Endothelial cell of umbilical vein (primary cell): ENCODE measurements at regions not wholly inside any gene's neighbourhood (a gene's known extent, or its start where the extent isn't known, plus 50 kb on each side); places are given as distances from the start of the nearest gene placed in this dataset.

Experiments
- BruUV-seq: library from RNA; stranded (reverse); fragments of 400-500 nt; replicated peaks from 2 replicates; lab custom pipeline; 2021; lab: Mats Ljungman, UMichigan
- CTCF ChIA-PET: fragments of 300-600, 350-600 bp; sonication (Branson Sonifier 250); formaldehyde crosslinking; loops from one replicate; lab custom pipeline; 2021; ENCODE audit warnings: antibody characterized with exemption, inconsistent platforms; lab: Charles Lee
- POLR2A ChIA-PET: fragments of 300-600, 350-600 bp; sonication (Branson Sonifier 250); formaldehyde crosslinking; loops from one replicate; lab custom pipeline; 2021; ENCODE audit warnings: antibody characterized with exemption, inconsistent platforms; lab: Charles Lee
- DNase-seq: peaks from one replicate; pipeline ENCODE4 v3.0.0-alpha.2; 2011; ENCODE audit warnings: low read depth, low spot score
- FAIRE-seq: peaks from 2 replicates; lab custom pipeline; 2011; peaks lifted over from hg19 to GRCh38; lab: Jason Lieb, UNC
- H2AFZ ChIP-seq: 2 replicates; pipeline ENCODE4 v1.6.0; 2012; ENCODE audit warnings: low read depth, low read length, control low read depth, inconsistent platforms
- H3K27ac ChIP-seq: 2 replicates; pipeline ENCODE4 v1.5.1; 2011; ENCODE audit warnings: low read depth, mild to moderate bottlenecking, control low read depth, low read length, moderate library complexity; ENCODE audit not compliant: insufficient read depth
- H3K27me3 ChIP-seq, 2 experiments: 2 replicates each; pipeline versions ENCODE4 v1.6.0 to v1.6.1; 2011; ENCODE audit warnings: low read length in 2 of 2, mixed read lengths in 1 of 2; ENCODE audit not compliant: control insufficient read depth in 2 of 2, insufficient read depth in 2 of 2
- H3K36me3 ChIP-seq, 2 experiments: 2 replicates in 1 of 2; 3 replicates in 1 of 2; pipeline ENCODE4 v1.5.1; 2011; ENCODE audit warnings: low read length in 2 of 2, mild to moderate bottlenecking in 1 of 2, moderate library complexity in 1 of 2; ENCODE audit not compliant: control insufficient read depth in 2 of 2, insufficient read depth in 2 of 2; ENCODE audit errors: extremely low read depth in 1 of 2
- H3K4me1 ChIP-seq: 3 replicates; pipeline ENCODE4 v1.5.1; 2011; ENCODE audit warnings: mild to moderate bottlenecking, low read length; ENCODE audit not compliant: control insufficient read depth, insufficient read depth; ENCODE audit errors: extremely low read depth
- H3K4me2 ChIP-seq: 2 replicates; pipeline ENCODE4 v1.6.1; 2011; ENCODE audit warnings: low read length, control low read depth, mixed read lengths; ENCODE audit not compliant: insufficient read depth
- H3K4me3 ChIP-seq, 3 experiments: fragments of 200-600 bp in 1 of 3; sonication (generic), shearing (Covaris generic) in 1 of 3; replicated peaks in 1 of 3; 2 replicates each; pipeline ENCODE4 v1.5.1; 2011 to 2016; ENCODE audit warnings: control low read depth in 3 of 3, low read length in 3 of 3, mild to moderate bottlenecking in 2 of 3, inconsistent platforms in 1 of 3, low read depth in 1 of 3, moderate library complexity in 1 of 3; ENCODE audit not compliant: insufficient read depth in 1 of 3
- H3K79me2 ChIP-seq: 2 replicates; pipeline ENCODE4 v1.6.0; 2012; ENCODE audit warnings: low read length, inconsistent platforms; ENCODE audit not compliant: control insufficient read depth, insufficient read depth
- H3K9ac ChIP-seq: replicated peaks from 2 replicates; pipeline ENCODE3; 2011; ENCODE audit warnings: low read length, control low read depth; ENCODE audit not compliant: insufficient read depth; ENCODE audit errors: extremely low read depth
- H3K9me1 ChIP-seq: replicated peaks from 3 replicates; pipeline ENCODE4 v1.6.0; 2011; ENCODE audit warnings: mild to moderate bottlenecking, low read length; ENCODE audit not compliant: control insufficient read depth, insufficient read depth; ENCODE audit errors: extremely low read depth
- H3K9me3 ChIP-seq: replicated peaks from 2 replicates; pipeline ENCODE4 v1.5.1; 2012; ENCODE audit warnings: low read length, inconsistent platforms; ENCODE audit not compliant: control insufficient read depth, insufficient read depth
- H4K20me1 ChIP-seq: replicated peaks from 2 replicates; pipeline ENCODE3; 2011; ENCODE audit warnings: mild to moderate bottlenecking, low read length; ENCODE audit not compliant: control insufficient read depth, insufficient read depth; ENCODE audit errors: extremely low read depth
- CTCF ChIP-seq, 2 donors: IDR thresholded peaks; 1 replicate in 1 of 2; 2 replicates in 1 of 2; pipeline ENCODE4 v1.5.1; 2011; ENCODE audit warnings: low read length in 2 of 2, mild to moderate bottlenecking in 2 of 2, moderate library complexity in 2 of 2, control low read depth in 1 of 2, inconsistent platforms in 1 of 2, low read depth in 1 of 2; ENCODE audit not compliant: insufficient read depth in 1 of 2; ENCODE audit errors: extremely low read depth in 1 of 2
- EZH2 ChIP-seq: IDR thresholded peaks from 2 replicates; pipeline ENCODE4 v1.6.1; 2012; ENCODE audit warnings: borderline replicate concordance, low read depth, mild to moderate bottlenecking, moderate library complexity, low read length, inconsistent platforms; ENCODE audit not compliant: severe bottlenecking
- FOS ChIP-seq: IDR thresholded peaks from 2 replicates; pipeline ENCODE4 v1.6.1; 2011; ENCODE audit warnings: mild to moderate bottlenecking, low read length, moderate library complexity, borderline replicate concordance; ENCODE audit not compliant: insufficient read depth
- GATA2 ChIP-seq: IDR thresholded peaks from 2 replicates; pipeline ENCODE4 v1.7.0; 2011; ENCODE audit warnings: low read depth, mild to moderate bottlenecking, moderate library complexity, mixed read lengths, low read length; ENCODE audit not compliant: insufficient read length, insufficient read depth
- JUN ChIP-seq: IDR thresholded peaks from 2 replicates; pipeline ENCODE4 v1.6.1; 2011; ENCODE audit warnings: borderline replicate concordance, low read depth; ENCODE audit not compliant: insufficient read length, insufficient read depth
- MAX ChIP-seq: IDR thresholded peaks from 2 replicates; pipeline ENCODE4 v1.6.1; 2011; ENCODE audit not compliant: insufficient read depth, insufficient read length
- MYC ChIP-seq: IDR thresholded peaks from one replicate; pipeline ENCODE4 v1.6.1; 2011; ENCODE audit warnings: mild to moderate bottlenecking, low read depth, low read length
- POLR2A ChIP-seq: IDR thresholded peaks from 2 replicates; pipeline ENCODE4 v1.6.1; 2012; ENCODE audit warnings: low read depth, mild to moderate bottlenecking, control low read depth, low read length
- POLR2AphosphoS5 ChIP-seq: IDR thresholded peaks from 2 replicates; pipeline ENCODE4 v1.6.1; 2012; ENCODE audit warnings: low read depth, mild to moderate bottlenecking, control low read depth, low read length, moderate library complexity; ENCODE audit not compliant: insufficient read depth
- dilution Hi-C: fragments of 300-500 bp; cut with MboI; formaldehyde crosslinking; loops from one replicate; pipeline ENCODE4 v1.15.0; 2019; ENCODE audit warnings: low sequenced_read_pairs; ENCODE audit not compliant: extremely low pct_ligation_motif_present
- intact Hi-C: fragments of 100-400 bp; cut with micrococcal nuclease; formaldehyde crosslinking; loops from one replicate; pipeline ENCODE4 v1.10.0; 2022

GRCh38 chr7:109003742-109004141 is 434.1 kb downstream of the DNAJB9 start:
- Histone ChIP-seq H3K79me2 (no peaks in the 10 kb centered on the region), H3K4me3 (no peak overlapping the region), H3K9me1 (no peaks in the 10 kb centered on the region), H3K4me1 (no peaks in the 10 kb centered on the region), H3K9me3 (no peaks in the 10 kb centered on the region), H3K27ac (no peak overlapping the region), H3K27me3 (no peaks in the 10 kb centered on the region), H3K4me2 (no peak overlapping the region), H2AFZ (no peak overlapping the region), H3K9ac (no peak overlapping the region), H3K36me3 (no peaks in the 10 kb centered on the region), H4K20me1 (no peaks in the 10 kb centered on the region)
- FAIRE-seq: no peak
- ChIA-PET POLR2A (no interaction called here), CTCF (no interaction called here)
- BruUV-seq: no TSS peak
- intact Hi-C loops: no loop called here
- peak; percentile 7 for DNase-seq
- dilution Hi-C loops: no loop called here
- TF ChIP-seq CTCF (IDR thresholded peaks at IDR 0.05; ENCODE audit: extremely low read depth in 1 of 2, insufficient read depth in 1 of 2, low read depth in 1 of 2, low read length in 2 of 2): no peak
- TF ChIP-seq POLR2AphosphoS5: peak; percentile 15
- peak; percentile 43 for TF ChIP-seq JUN
- TF ChIP-seq GATA2: no peak
- no peak for TF ChIP-seq MYC
- TF ChIP-seq POLR2A: no peak

- no peaks in the 10 kb centered on the region for H3K9me3 ChIP-seq
- intact Hi-C loops (no loop called here), dilution Hi-C loops (no loop called here)
- CTCF ChIA-PET: no interaction called here
- no peaks in the 10 kb centered on the region for H4K20me1 ChIP-seq
- no peak overlapping the region for H3K27ac ChIP-seq
- no peak overlapping the region for H3K9ac ChIP-seq
- no peaks in the 10 kb centered on the region for H3K4me1 ChIP-seq
- no peak overlapping the region for H2AFZ ChIP-seq
- no peak overlapping the region for H3K4me2 ChIP-seq
- BruUV-seq: no TSS peak
- DNase-seq (no peak), FAIRE-seq (no peak)
- POLR2A ChIA-PET: no interaction called here
- H3K4me3 ChIP-seq: no peak overlapping the region
- no peaks in the 10 kb centered on the region for H3K36me3 ChIP-seq
- H3K79me2 ChIP-seq: no peaks in the 10 kb centered on the region
- H3K27me3 ChIP-seq: no peaks in the 10 kb centered on the region
- TF ChIP-seq MYC: no peak
- TF ChIP-seq CTCF (IDR thresholded peaks at IDR 0.05; ENCODE audit: extremely low read depth in 1 of 2, insufficient read depth in 1 of 2, low read depth in 1 of 2, low read length in 2 of 2): no peak
- no peak for TF ChIP-seq EZH2
- TF ChIP-seq POLR2A: no peak
- no peak for TF ChIP-seq MAX
- TF ChIP-seq POLR2AphosphoS5: no peak
- no peak for TF ChIP-seq FOS
- no peaks in the 10 kb centered on the region for H3K9me1 ChIP-seq
Measured at GRCh38 chr7:109009636-109010035, 440.0 kb downstream of the DNAJB9 start.
